Fibroblast of pulmonary artery (primary cell): ENCODE measurements at regions not wholly inside any gene's neighbourhood (a gene's known extent, or its start where the extent isn't known, plus 50 kb on each side); places are given as distances from the start of the nearest gene placed in this dataset.
"Not testable (repeated sequence)": the region's sequence is repeated elsewhere in the genome, so short reads cannot be mapped to it uniquely, and the experiment has no call there.

Experiments used
- DNase-seq: peaks from one replicate; pipeline ENCODE4 v3.0.0-alpha.2; 2010; ENCODE audit warnings: low read depth
- H3K4me3 ChIP-seq: replicated peaks from 2 replicates; pipeline ENCODE4 v1.5.1; 2011; ENCODE audit warnings: low read depth, mild to moderate bottlenecking, control low read depth, low read length, moderate library complexity
- TF ChIP-seq, protein P1 (sequence below): IDR thresholded peaks from 2 replicates; pipeline ENCODE4 v1.5.1; 2011; ENCODE audit warnings: mild to moderate bottlenecking, control low read depth, low read length, inconsistent platforms; ENCODE audit errors: missing control alignments

DNA sequence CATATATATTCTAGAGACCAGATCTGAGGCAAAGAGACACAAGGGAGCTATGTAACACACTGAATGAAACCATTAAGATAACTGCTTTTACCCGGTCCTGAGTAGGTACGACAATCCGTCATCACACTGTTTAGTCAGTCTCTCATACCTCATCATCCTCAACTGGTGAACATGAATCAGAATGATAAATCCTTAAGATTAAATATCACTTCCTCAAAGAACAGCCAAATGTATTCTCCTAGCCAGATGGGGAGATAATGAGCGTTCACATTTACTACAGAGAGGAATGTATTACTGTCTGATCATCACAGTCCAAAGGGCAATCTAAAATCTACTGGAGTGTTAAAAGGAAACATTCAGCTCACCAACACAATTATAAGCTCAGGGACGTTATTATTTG, 319.4 kb upstream of the STAC start:
- TF ChIP-seq, protein P1, sequence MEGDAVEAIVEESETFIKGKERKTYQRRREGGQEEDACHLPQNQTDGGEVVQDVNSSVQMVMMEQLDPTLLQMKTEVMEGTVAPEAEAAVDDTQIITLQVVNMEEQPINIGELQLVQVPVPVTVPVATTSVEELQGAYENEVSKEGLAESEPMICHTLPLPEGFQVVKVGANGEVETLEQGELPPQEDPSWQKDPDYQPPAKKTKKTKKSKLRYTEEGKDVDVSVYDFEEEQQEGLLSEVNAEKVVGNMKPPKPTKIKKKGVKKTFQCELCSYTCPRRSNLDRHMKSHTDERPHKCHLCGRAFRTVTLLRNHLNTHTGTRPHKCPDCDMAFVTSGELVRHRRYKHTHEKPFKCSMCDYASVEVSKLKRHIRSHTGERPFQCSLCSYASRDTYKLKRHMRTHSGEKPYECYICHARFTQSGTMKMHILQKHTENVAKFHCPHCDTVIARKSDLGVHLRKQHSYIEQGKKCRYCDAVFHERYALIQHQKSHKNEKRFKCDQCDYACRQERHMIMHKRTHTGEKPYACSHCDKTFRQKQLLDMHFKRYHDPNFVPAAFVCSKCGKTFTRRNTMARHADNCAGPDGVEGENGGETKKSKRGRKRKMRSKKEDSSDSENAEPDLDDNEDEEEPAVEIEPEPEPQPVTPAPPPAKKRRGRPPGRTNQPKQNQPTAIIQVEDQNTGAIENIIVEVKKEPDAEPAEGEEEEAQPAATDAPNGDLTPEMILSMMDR = no peak
- no peak for DNase-seq
- H3K4me3 ChIP-seq = no peak overlapping the region

DNA sequence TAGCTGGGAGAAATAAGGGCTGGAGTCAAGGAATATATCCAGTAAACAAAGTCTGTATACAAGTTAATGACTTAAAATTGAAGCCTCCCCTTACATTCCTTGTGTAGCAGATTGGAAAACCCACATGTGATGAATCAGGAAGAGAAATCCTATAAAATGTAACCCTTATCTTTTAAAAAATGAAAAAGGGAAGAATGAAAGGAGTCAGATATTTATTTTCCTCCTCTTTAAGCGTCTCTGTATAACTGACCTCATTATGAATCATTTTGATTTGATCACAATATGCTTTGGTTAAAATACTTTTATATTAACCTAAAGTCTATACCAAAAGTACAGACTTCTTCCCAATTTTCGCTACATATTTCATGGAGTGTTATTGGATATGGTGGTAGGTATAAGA, 316.3 kb upstream of the STAC start:
- TF ChIP-seq, protein P1 = no peak
- no peak for DNase-seq
- no peak overlapping the region for H3K4me3 ChIP-seq

DNA sequence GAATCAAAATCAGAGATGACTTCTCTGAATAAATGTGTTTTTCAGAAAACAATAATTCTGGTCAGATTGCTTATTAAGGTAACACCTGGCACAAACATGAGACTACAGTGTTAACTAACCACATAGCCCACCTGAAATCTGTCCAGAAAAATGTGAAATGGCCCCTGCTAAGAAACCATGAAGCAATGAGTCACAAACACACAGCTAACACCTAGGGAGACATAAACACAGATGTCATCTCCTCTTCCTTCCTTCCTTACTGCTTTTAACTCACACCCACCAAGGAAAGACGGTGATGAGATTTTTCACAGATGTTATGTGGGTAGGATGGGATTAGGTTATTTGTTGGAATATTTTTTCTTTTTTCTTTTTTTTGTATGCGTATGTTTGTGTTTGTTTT, 315.0 kb upstream of the STAC start:
- DNase-seq = no peak
- H3K4me3 ChIP-seq = no peak overlapping the region
- TF ChIP-seq, protein P1 = no peak

DNA sequence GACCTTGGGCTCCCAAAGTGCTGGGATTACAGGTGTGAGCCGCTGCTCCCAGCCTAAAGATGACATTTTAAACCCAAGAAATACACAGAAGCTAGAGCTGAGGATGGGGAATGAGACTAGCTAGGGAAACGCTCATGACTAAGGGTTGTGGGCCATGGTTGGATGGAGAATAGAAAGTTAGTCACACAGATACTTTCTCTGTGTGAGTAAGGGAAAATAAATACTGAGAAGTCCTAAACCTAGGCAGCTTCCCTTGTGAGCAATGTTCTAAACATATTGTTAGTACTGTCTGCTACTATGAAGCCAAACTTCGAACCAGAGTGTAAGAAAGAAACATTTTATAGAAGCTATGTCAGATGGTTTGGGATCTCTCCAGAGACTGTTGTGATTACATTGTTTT, 304.8 kb upstream of the STAC start:
- DNase-seq = no peak
- H3K4me3 ChIP-seq = no peak overlapping the region
- TF ChIP-seq, protein P1 = no peak

DNA sequence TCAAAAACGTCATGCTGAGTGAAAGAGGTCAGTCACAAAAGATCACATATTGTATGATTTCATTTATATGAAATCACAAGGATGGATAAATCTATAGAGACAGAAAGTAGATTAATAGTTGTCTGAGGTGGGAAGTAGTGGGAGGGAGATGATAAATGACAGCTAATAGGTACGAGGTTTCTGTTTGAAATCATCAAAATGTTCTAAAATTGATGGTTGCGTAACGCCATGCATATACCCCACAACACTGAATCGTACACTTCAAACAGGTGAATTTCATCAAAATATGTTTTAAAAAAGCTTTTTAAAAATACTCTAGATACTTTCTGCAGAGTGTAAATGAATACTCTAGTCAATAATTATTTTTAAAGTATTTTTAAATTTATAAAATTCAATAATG, 303.0 kb upstream of the STAC start:
- TF ChIP-seq, protein P1 = no peak
- no peak for DNase-seq
- no peak overlapping the region for H3K4me3 ChIP-seq

DNA sequence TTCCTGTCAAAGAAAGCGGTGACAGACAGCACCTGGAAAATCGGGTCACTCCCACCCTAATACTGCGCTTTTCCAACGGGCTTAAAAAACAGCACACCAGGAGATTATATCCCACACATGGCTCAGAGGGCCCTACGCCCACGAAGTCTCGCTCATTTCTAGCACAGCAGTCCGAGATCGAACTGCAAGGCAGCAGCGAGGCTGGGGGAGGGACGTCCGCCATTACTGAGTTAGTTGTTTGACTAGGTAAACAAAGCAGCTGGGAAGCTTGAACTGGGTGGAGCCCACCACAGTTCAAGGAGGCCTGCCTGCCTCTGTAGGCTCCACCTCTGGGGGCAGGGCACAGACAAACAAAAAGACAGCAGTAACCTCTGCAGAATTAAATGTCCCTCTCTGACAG, 297.3 kb upstream of the STAC start:
- H3K4me3 ChIP-seq, DNase-seq: not testable (repeated sequence)

DNA sequence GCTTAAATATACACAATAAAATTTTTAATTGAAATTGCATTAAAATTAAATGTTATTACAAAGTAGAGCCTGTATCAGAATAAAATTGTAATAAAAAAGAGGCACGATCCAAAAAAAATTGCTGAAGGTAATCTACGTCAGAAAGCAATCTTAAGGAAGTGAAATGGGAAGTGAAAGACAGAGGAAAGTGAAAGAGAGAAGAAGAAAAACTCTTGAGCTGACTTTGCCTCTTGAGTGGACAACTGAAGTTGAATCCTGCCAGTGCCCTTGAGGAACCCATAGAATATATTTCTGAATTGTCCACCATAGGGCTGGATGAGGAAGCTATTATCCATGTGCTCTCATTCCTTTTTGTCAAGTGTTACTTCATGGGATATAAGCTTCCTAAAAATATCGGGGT, 285.1 kb upstream of the STAC start:
- TF ChIP-seq, protein P1 = no peak
- DNase-seq = no peak
- H3K4me3 ChIP-seq = no peak overlapping the region

DNA sequence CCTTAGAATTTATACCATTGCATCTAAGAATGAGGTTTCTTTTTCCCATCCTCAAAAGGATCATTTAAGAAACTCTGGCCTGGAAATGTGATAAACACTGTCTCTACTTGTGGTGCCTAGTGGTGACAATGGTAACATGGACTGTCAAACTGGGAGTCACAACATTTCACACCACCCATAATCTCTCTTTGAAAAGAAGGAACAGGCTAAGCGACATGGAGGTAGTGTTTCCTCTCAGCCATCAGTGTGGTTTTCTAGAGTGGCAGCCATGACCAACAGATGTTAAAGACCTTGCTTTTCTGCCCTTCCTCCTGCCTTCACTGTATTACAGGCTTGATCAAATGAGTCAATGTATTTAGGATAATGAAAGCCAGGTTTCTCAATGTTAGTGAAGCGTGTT, 283.1 kb upstream of the STAC start:
- H3K4me3 ChIP-seq = no peak overlapping the region
- TF ChIP-seq, protein P1 = no peak
- DNase-seq = no peak
